CD4-positive, alpha-beta T cell treated with Interleukin-15 for 4 hours (primary cell): ENCODE measurements at regions not wholly inside any gene's neighbourhood (a gene's known extent, or its start where the extent isn't known, plus 50 kb on each side); places are given as distances from the start of the nearest gene placed in this dataset.

Experiments
- DNase-seq: peaks from one replicate; pipeline ENCODE4 v3.0.0-alpha.2; 2020; ENCODE audit warnings: low spot score

DNA sequence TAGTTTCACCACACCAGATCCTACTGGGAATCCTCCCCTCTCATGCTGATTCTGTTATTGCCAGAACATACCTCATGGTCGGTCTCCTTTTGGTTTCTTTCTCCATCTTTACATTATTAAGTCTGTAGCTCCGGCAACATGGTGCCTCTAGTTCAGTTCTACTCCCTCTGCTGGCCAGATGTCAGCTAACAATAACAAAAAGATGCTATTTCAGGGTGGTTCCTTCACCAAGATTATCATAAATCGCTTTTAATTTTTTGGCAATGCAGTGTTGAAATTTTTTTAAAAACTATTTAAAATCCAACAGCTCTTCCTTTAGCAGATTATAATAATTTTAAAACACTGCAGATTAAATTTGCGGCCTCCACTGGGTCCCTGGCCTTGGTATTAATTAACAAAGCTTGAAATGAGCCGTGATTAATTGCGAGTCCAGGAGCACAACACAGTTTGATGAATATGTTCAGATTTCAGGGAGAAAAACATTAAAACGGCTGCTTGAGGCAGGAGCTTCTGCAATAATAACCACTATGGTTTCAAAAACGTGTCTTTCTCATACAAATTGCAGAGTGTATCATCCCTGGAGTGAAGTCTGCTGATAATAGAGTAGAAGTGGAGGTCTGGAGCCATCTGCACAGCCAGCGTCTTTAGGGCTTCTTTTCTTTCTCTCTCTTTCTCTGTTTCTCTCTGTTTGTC is 492.9 kb upstream of the KIRREL3 start:
- DNase-seq: no peak

GRCh38 chr11:127492029-127492428 is 491.5 kb upstream of the KIRREL3 start:
- no peak for DNase-seq

- DNase-seq: no peak
Observed at GRCh38 chr11:127491589-127491988, 491.0 kb upstream of the KIRREL3 start.

DNA sequence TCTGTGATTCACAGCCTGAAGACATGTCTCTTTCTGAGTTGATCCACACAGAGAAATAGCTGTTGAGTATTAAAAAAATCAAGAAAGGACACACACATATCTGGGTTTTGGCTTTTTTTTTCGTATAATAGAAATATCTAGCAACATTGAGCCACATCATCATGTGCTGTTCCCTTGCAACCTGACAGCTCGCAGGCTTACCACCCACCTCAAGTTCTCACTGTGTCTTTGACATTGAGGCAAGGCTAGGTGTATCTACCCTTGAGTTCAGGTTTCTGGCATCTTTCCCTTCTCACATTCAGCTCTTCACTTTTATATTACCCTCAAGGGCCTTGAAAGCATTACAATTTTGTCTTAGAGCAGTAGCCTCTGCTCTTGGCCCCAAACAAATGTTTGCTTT is 490.3 kb upstream of the KIRREL3 start:
- no peak for DNase-seq

DNA sequence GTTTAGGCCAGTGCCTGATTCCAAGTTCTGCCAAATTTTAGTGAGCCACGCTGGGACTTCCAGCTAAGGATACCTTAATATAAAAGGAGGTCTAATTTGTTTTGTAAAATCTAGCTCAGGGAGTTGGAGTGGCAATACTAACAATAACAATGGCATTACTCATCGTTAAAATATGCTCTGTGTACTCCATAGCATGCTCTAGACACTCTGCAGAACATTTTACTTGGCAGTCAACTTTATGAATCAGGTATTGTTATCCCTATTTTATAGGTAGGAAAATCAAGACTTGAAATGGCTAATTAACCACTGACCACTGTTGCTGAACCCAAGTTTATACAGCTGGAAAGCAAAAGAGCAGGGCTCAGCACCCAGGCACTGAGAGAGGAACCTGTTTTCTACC is 485.0 kb upstream of the KIRREL3 start:
- no peak for DNase-seq

DNA sequence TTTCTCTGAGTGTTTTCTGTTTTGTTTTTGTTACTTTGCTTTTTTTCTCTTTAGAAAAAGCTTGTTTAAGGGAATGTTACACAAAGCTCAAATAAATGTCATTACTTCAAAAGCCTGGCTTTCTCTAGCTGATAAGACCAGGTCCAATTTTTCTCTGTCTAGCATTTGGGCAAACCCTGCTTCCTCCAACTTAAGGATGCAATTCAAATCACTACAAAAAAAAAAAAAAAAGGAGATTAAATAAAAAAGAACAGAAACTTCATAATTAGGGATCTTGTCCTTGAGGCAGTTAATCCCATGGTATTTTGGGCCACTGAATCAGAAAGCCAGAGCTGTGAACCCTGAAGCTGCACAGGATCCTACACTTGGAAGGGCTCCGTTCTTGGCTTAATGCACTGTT is 480.8 kb upstream of the KIRREL3 start:
- no peak for DNase-seq

DNA sequence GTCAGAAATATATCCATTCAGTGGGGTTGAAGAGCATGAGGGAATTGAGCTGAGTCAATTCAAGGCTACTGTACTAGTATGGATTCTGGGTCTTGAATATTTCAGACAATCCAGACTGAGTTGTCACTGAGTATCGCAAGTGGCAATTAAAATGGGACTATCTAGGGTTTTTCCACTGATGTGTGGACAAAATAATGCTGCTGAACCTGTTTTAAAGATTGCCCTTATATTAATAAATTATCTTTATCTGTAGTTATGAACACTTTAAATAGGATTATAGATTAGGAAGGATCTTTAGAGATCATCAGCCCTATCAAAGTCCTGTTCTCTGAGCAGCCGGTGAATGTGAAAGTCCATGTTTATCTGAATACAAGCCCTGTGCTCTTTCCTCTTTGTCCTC is 478.3 kb upstream of the KIRREL3 start:
- no peak for DNase-seq

DNA sequence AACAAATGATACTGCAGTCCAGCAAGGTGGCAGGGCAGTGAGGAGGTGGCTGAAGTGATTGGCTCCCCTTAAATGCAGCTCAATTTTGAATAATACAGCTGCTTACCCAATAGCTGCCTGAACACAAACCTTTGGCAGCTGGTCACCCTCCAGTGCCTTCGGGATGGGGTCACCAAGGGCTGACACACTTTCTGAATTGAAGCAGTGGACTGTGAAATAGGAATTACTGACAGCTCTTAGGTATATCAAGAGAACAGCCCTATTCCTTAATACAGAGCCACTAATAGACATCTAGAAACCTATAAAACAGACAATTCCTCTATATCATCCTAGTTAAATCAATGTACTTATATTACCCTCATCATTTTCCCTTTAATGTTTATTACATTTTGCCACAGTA is 474.2 kb upstream of the KIRREL3 start:
- DNase-seq: no peak

DNA sequence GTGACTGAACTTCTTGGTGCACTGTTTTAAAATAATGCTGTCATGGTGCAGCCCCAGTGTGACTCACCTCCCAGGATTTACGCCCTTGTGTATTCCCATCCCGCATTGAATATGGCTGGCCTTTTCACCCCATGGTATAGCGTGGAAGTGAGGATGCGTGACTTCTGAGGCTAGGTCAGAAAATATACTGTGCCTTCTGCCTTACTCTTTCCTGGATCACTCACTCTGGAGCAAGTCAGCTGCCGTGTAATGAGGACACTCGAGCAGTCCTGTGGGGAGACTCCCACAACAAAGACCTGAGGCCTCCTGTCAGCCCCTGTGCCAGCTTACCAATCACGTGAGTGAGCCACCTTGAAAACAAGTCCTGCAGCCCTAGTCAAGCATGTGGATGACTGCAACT is 471.9 kb upstream of the KIRREL3 start:
- DNase-seq: no peak

- DNase-seq: no peak
Observed at GRCh38 chr11:127471662-127472061, 471.1 kb upstream of the KIRREL3 start.

GRCh38 chr11:127470306-127470884 is 469.8 kb upstream of the KIRREL3 start:
- DNase-seq: no peak

DNA sequence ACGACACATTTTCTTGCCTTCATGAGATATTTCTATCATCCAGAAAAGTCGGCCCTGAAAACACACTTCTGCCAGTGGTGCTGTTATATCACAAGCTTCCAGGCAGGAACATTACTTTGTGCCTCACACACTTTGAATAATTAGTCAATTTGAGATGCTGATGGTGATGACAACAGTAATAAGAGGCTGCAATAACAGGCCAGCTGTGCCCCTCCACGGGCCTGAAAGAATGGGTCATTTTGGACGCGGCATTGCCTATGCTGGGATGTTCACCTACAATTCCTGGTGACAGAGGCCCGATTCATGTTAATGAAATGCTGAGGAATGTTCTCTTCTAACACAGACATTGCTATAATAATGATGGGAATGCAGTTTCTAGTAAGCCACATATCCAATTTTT is 463.8 kb upstream of the KIRREL3 start:
- no peak for DNase-seq

DNA sequence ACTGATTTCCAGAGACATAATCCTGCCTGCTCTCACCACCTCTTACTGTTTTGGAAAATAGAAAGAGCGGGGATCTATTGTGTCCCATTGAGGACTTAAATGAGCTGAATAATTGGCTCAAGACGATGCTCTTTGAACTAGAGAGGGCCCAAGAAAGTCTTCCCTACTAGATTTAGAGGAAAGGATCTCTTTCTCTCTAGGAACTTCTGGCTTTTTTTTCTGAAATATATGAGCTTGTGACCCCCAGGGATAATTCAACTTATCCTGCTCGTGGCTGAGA is 461.4 kb upstream of the KIRREL3 start:
- DNase-seq: no peak

DNA sequence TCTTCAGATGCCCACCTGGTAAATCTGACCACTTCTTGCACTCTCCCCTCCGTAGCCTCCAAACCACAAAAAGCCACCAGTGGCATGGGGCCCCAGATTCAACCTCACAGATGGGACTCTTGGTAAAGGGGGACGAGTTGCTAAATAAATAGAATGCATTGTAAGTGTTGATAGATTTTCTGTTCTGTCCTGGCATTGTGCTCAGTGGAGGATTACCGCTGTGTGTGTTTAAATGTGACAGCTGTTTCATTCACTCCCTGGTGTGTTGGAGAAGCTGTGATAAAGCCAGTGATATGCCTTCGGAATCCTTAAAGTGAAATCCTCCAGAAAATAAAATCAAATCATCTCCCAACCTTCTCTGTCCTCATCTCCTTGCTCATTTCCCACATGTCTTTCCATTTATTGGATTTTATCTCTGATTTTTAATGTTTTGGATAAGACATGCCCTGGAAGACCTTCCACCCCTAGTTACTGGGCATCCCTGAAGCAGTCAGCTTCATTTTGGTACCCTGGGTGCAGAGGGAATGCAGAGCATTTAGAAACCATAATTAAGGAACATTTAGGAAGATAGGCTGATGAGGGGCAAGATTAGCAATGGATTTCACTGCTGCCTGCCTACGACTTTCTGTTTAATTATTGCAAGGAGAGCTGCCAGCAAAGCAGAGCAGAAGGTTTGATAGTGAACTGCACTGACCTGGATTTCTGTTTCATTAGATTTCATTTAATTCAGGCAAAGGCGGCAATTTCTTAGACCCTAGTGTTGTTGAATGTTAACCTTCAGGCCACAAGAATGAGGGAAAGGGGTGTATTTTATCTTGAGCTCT is 460.9 kb upstream of the KIRREL3 start:
- DNase-seq: no peak

- no peak for DNase-seq
Observed at GRCh38 chr11:127458561-127458960, 458.0 kb upstream of the KIRREL3 start.

GRCh38 chr11:127454856-127455255 is 454.3 kb upstream of the KIRREL3 start:
- no peak for DNase-seq

GRCh38 chr11:127452533-127452932 is 452.0 kb upstream of the KIRREL3 start:
- DNase-seq: no peak

GRCh38 chr11:127451861-127452260 is 451.3 kb upstream of the KIRREL3 start:
- no peak for DNase-seq

- DNase-seq: no peak
Observed at GRCh38 chr11:127448101-127448500, 447.5 kb upstream of the KIRREL3 start.

GRCh38 chr11:127445476-127445875 is 444.9 kb upstream of the KIRREL3 start:
- DNase-seq: no peak

DNA sequence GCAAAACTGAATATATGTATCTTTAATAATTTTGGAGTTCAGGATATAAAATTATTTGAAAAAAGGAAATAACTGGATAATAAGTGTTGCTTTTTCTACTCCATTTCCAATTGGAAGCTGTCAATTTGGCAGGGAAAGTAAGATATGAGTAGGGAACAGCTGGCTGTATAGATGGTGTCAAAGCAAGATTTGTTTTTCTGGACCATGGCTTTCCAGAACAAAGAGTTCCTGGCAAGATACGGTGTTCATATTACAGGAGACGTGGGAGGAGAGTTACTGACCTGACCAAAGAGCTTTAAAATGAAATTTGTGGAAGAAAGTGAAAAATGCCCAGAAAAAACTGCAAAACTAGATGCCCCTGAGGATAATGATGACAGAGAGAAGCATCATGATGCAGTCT is 442.7 kb upstream of the KIRREL3 start:
- no peak for DNase-seq

GRCh38 chr11:127440616-127441015 is 440.0 kb upstream of the KIRREL3 start:
- no peak for DNase-seq

DNA sequence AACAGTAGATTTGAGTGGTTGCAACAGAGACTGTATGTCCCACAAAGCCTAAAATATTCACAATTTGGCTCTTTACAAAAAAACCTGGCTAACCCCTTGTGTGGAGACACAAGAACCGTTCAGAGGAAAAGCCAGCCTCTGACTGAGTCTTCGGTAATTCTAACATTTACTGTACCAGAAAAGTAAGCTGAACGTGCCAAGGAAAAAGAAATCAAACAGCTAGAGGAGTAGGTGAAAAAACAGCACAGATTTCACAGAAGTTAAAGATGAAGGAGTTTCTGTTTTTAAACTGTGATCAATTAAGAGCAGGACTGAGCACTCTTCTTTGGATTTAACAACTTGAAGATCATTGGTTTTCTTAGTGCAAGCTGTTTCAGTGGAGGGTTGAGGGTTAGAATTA is 424.7 kb upstream of the KIRREL3 start:
- DNase-seq: no peak

DNA sequence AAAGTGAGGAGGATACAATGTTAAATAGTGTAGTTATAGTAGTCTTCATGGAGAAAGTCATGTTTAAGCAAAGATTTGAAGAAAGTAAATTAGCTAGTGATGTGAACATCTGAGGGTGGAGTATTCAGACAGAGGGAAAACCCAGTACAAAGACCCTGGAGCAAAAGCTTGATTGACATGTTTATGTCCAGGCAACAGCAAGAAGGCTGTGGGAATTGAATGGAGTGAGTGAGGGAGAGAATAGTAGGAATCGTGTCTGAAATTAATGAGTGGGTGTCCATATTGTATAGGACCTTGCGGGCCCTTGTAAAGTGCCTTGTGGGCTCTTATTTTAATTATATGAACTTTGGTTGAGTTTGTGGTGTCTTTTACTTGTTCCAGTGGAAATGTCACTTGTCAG is 424.1 kb upstream of the KIRREL3 start:
- no peak for DNase-seq
